HCT116 (cell line): ENCODE measurements at regions not wholly inside any gene's neighbourhood (a gene's known extent, or its start where the extent isn't known, plus 50 kb on each side); places are given as distances from the start of the nearest gene placed in this dataset.

Experiments
- ATAC-seq: fragments of 200-7000 bp; cut with Tn5 transposase; 2 replicates; pipeline ENCODE4 v1.9.1; 2020; ENCODE audit warnings: mild to moderate bottlenecking, moderate library complexity
- BruUV-seq: library from RNA; stranded (reverse); fragments of 400-500 nt; replicated peaks from 2 replicates; lab custom pipeline; 2021; lab: Mats Ljungman, UMichigan
- CTCF ChIA-PET: fragments of 300-600 bp; sonication (Branson Sonifier 250); formaldehyde crosslinking; loops from one replicate; lab custom pipeline; 2021; ENCODE audit warnings: antibody characterized with exemption; lab: Charles Lee
- POLR2A ChIA-PET: fragments of 300-600, 350-600 bp; sonication (Branson Sonifier 250); formaldehyde crosslinking; loops from one replicate; lab custom pipeline; 2021; ENCODE audit warnings: antibody characterized with exemption; lab: Charles Lee
- RAD21 ChIA-PET, 2 experiments: fragments of 300-600 bp; sonication (Branson Sonifier 250); formaldehyde crosslinking; loops; one replicate each; lab custom pipeline; 2023; ENCODE audit warnings: low total read pairs in 2 of 2; ENCODE audit not compliant: uncharacterized antibody in 2 of 2, unreplicated experiment in 2 of 2, low non-redundant PET in 1 of 2; lab: Charles Lee
- DNase-seq: peaks from one replicate; pipeline ENCODE4 v3.0.0-alpha.2; 2010; ENCODE audit warnings: low read depth, low spot score
- H2AFZ ChIP-seq: fragments of 200-600 bp; shearing (Covaris generic), sonication (generic); 2 replicates; pipeline ENCODE4 v1.6.1; 2017; ENCODE audit warnings: low read depth, mixed run types, mixed read lengths, antibody characterized with exemption, low read length; ENCODE audit not compliant: poor library complexity, severe bottlenecking
- H3K27ac ChIP-seq: 2 replicates; pipeline ENCODE4 v1.5.1; 2012; ENCODE audit warnings: low read depth, low read length
- H3K27me3 ChIP-seq: fragments of 200-600 bp; sonication (generic); 2 replicates; pipeline ENCODE4 v1.6.1; 2016; ENCODE audit warnings: mixed run types, low read length, mixed read lengths; ENCODE audit not compliant: insufficient read depth
- H3K36me3 ChIP-seq, 2 experiments: fragments of 200-500 bp in 1 of 2; fragments of 200-600 bp in 1 of 2; sonication (Bioruptor generic) in 1 of 2; sonication (generic) in 1 of 2; 2 replicates each; pipeline versions ENCODE4 v1.5.1 to v1.6.1; 2014 to 2016; ENCODE audit warnings: low read length in 2 of 2, inconsistent platforms in 1 of 2, mixed read lengths in 1 of 2, mixed run types in 1 of 2; ENCODE audit not compliant: insufficient read depth in 2 of 2, control insufficient read depth in 1 of 2
- H3K4me1 ChIP-seq, 2 experiments: fragments of 200-600 bp in 1 of 2; sonication (generic) in 1 of 2; 2 replicates each; pipeline versions ENCODE4 v1.5.1 to v1.6.1; 2012 to 2017; ENCODE audit warnings: low read length in 2 of 2, inconsistent platforms in 1 of 2, mild to moderate bottlenecking in 1 of 2, mixed read lengths in 1 of 2, mixed run types in 1 of 2, moderate library complexity in 1 of 2; ENCODE audit not compliant: insufficient read depth in 2 of 2, control insufficient read depth in 1 of 2
- H3K4me2 ChIP-seq: fragments of 200-600 bp; sonication (generic); 2 replicates; pipeline ENCODE4 v1.6.1; 2017; ENCODE audit warnings: mixed run types, low read length, mixed read lengths
- H3K4me3 ChIP-seq, 2 experiments: fragments of 200-600 bp in 1 of 2; sonication (generic) in 1 of 2; replicated peaks in 1 of 2; 2 replicates each; pipeline ENCODE4 v1.5.1; 2011 to 2016; ENCODE audit warnings: low read length in 2 of 2, control low read depth in 1 of 2, low read depth in 1 of 2, mild to moderate bottlenecking in 1 of 2, mixed read lengths in 1 of 2, mixed run types in 1 of 2
- H3K79me2 ChIP-seq: fragments of 200-600 bp; sonication (generic); 2 replicates; pipeline ENCODE4 v1.6.1; 2017; ENCODE audit warnings: mild to moderate bottlenecking, mixed run types, low read length, moderate library complexity, mixed read lengths; ENCODE audit not compliant: insufficient read depth
- H3K9ac ChIP-seq: fragments of 200-600 bp; sonication (generic); 2 replicates; pipeline ENCODE4 v1.6.1; 2016; ENCODE audit warnings: low read length, mixed read lengths
- H3K9me2 ChIP-seq: fragments of 200-600 bp; sonication (generic), shearing (Covaris generic); 2 replicates; pipeline ENCODE4 v1.6.1; 2017; ENCODE audit warnings: mixed run types, mild to moderate bottlenecking, moderate library complexity; ENCODE audit not compliant: insufficient read depth
- H3K9me3 ChIP-seq, 2 experiments: fragments of 200-500 bp in 1 of 2; fragments of 200-600 bp in 1 of 2; sonication (Bioruptor generic) in 1 of 2; sonication (generic) in 1 of 2; 2 replicates each; pipeline ENCODE4 v1.6.1; 2014 to 2017; ENCODE audit warnings: low read length in 2 of 2, mixed read lengths in 2 of 2, inconsistent platforms in 1 of 2, low read depth in 1 of 2, mild to moderate bottlenecking in 1 of 2, mixed run types in 1 of 2, moderate library complexity in 1 of 2; ENCODE audit not compliant: control insufficient read depth in 1 of 2, insufficient read depth in 1 of 2
- H4K20me1 ChIP-seq: fragments of 200-600 bp; sonication (generic), shearing (Covaris generic); 2 replicates; pipeline ENCODE4 v1.6.1; 2017; ENCODE audit warnings: mixed run types, mild to moderate bottlenecking, moderate library complexity; ENCODE audit not compliant: insufficient read depth
- CBX3 ChIP-seq: IDR thresholded peaks from 2 replicates; pipeline ENCODE4 v1.6.1; 2012; ENCODE audit warnings: low read depth
- CEBPB ChIP-seq: IDR thresholded peaks from 2 replicates; pipeline ENCODE4 v1.6.1; 2012; ENCODE audit warnings: low read depth
- EGR1 ChIP-seq: IDR thresholded peaks from 2 replicates; pipeline ENCODE4 v1.6.1; 2012; ENCODE audit warnings: low read depth
- FOSL1 ChIP-seq: IDR thresholded peaks from 2 replicates; pipeline ENCODE4 v1.6.1; 2012; ENCODE audit warnings: low read depth
- JUND ChIP-seq: IDR thresholded peaks from 2 replicates; pipeline ENCODE4 v1.6.1; 2012
- RAD21 ChIP-seq: IDR thresholded peaks from 2 replicates; pipeline ENCODE4 v1.6.1; 2012; ENCODE audit warnings: low read depth, mild to moderate bottlenecking
- REST ChIP-seq: IDR thresholded peaks from 2 replicates; pipeline ENCODE4 v1.6.1; 2012; ENCODE audit warnings: low read depth
- SIN3A ChIP-seq: IDR thresholded peaks from 2 replicates; pipeline ENCODE4 v1.6.1; 2012; ENCODE audit warnings: low read depth
- ZFX ChIP-seq: fragments of 450-650 bp; IDR thresholded peaks from 2 replicates; pipeline ENCODE4 v1.6.1; 2017
- intact Hi-C: fragments of 100-400 bp; cut with micrococcal nuclease; formaldehyde crosslinking; loops from 2 replicates; pipeline ENCODE4 v1.10.0; 2022

- no peak for TF ChIP-seq REST
- TF ChIP-seq ZFX: no peak
- no peak for TF ChIP-seq RAD21
- TF ChIP-seq SIN3A: no peak
- no peak for TF ChIP-seq EGR1
- TF ChIP-seq FOSL1: no peak
- TF ChIP-seq CEBPB: no peak
- no peak for TF ChIP-seq CBX3
These were observed 117.4 kb upstream of the RPS6KA2 start (continued) for GRCh38 chr6:166744223-166745134.

- Histone ChIP-seq H3K4me2 (no peak overlapping the region), H2AFZ (no peak overlapping the region), H3K9me3 (no peaks in the 10 kb centered on the region), H4K20me1 (no peaks in the 10 kb centered on the region), H3K27me3 (no peaks in the 10 kb centered on the region), H3K9me2 (no peaks in the 10 kb centered on the region), H3K4me3 (no peak overlapping the region), H3K9ac (no peak overlapping the region), H3K4me1 (peaks cover 0 to 13% of the 10 kb centered on the region in 2 experiments; a peak in 1 of 4 replicates), H3K27ac (no peak overlapping the region), H3K36me3 (no peaks in the 10 kb centered on the region), H3K79me2 (no peaks in the 10 kb centered on the region)
- ChIA-PET RAD21 (no interaction called here), POLR2A (no interaction called here), CTCF (interaction anchor here (0.8 kb wide), 1 partner anchor 32 kb away, joined by 3 read pairs; no protein-coding TSS in a partner anchor)
- no TSS peak for BruUV-seq
- DNase-seq: no peak
- no peak for TF ChIP-seq FOSL1
- TF ChIP-seq SIN3A: no peak
- no peak for TF ChIP-seq JUND
- no peak for ATAC-seq
- intact Hi-C loops: no loop called here
These were observed 116.6 kb upstream of the RPS6KA2 start for GRCh38 chr6:166743406-166744222.
